ENCODE measurements at regions not wholly inside any gene's neighbourhood (a gene's known extent, or its start where the extent isn't known, plus 50 kb on each side); places are given as distances from the start of the nearest gene placed in this dataset.
"Not testable (repeated sequence)": the region's sequence is repeated elsewhere in the genome, so short reads cannot be mapped to it uniquely, and the experiment has no call there.

GRCh38 chr10:70967591-70968587 lies 79.5 kb upstream of the PCBD1 start:
- no peak for DNase-seq

- DNase-seq: no peak
Observed at GRCh38 chr10:70969188-70969587, 80.8 kb upstream of the PCBD1 start.

GRCh38 chr10:70970830-70971229 lies 82.5 kb upstream of the PCBD1 start:
- DNase-seq: no peak

- no peak for DNase-seq
Observed at GRCh38 chr10:70973275-70973674, 84.9 kb upstream of the PCBD1 start.

GRCh38 chr10:70974351-70974901 lies 86.1 kb upstream of the PCBD1 start:
- DNase-seq: no peak

- no peak for DNase-seq
Observed at GRCh38 chr10:70974920-70975319, 86.6 kb upstream of the PCBD1 start.

GRCh38 chr10:70976063-70976695 lies 87.8 kb upstream of the PCBD1 start:
- DNase-seq: no peak

- no peak for DNase-seq
Observed at GRCh38 chr10:70977625-70978024, 89.3 kb upstream of the PCBD1 start.

- DNase-seq: no peak
Observed at GRCh38 chr10:70978181-70978580, 89.8 kb upstream of the PCBD1 start.

- no peak for DNase-seq
Observed at GRCh38 chr10:70978816-70979480, 90.6 kb upstream of the PCBD1 start.

GRCh38 chr10:70980687-70981086 lies 92.3 kb upstream of the PCBD1 start:
- no peak for DNase-seq

GRCh38 chr10:70981171-70981836 lies 92.9 kb upstream of the PCBD1 start:
- no peak for DNase-seq

GRCh38 chr10:70981936-70982335 lies 93.6 kb upstream of the PCBD1 start:
- DNase-seq: no peak

GRCh38 chr10:70982443-70982842 lies 94.1 kb upstream of the PCBD1 start:
- DNase-seq: no peak

- DNase-seq: no peak
Observed at GRCh38 chr10:70984986-70985722, 96.8 kb upstream of the PCBD1 start.

- DNase-seq: peak; percentile 21
Observed at GRCh38 chr10:70985824-70986622, 97.7 kb upstream of the PCBD1 start.

GRCh38 chr10:70986623-70986950 lies 98.2 kb upstream of the PCBD1 start:
- no peak for DNase-seq

- DNase-seq: no peak
Observed at GRCh38 chr10:70987396-70988130, 99.2 kb upstream of the PCBD1 start.

- not testable (repeated sequence) for DNase-seq
Observed at GRCh38 chr10:70990156-70990555, 101.8 kb upstream of the PCBD1 start.

- DNase-seq: no peak
Observed at GRCh38 chr10:70990681-70991080, 102.3 kb upstream of the PCBD1 start.

Data from activated gamma-delta T cell treated with Interleukin-2 at 50 U/mL for 16 hours (primary cell).